ENCODE measurements at regions not wholly inside any gene's neighbourhood (a gene's known extent, or its start where the extent isn't known, plus 50 kb on each side); places are given as distances from the start of the nearest gene placed in this dataset.

DNA sequence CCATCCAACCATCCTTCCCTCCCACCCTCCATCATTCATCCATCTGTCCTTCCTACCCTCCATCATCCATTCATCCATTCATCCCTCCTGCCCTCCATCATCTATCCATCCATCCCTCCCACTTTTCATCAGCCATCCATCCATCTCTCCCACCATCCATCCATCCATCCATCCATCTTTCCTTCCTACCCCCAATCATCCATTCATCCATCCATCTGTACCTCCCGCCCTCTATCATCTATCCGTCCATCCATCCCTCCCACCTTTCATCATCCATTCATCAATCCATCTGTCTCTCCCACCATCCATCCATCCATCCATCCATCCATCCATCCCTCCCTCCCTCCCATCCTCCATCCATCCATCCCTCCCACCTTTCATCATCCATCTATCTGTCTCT is 968.8 kb downstream of the BRD1 start:
- Histone ChIP-seq H3K9ac (ENCODE audit: low read length) (no peak overlapping the region), H2AFZ (ENCODE audit: low read depth, low read length, poor library complexity, severe bottlenecking) (no peak overlapping the region), H3K27me3 (ENCODE audit: insufficient read depth, low read length) (no peaks in the 10 kb centered on the region; the same call in 1 of the 2 replicates), H3K4me2 (ENCODE audit: low read length) (no peak overlapping the region), H3K27ac (ENCODE audit: low read depth, low read length) (no peak overlapping the region), H3K4me3 (replicated peaks in 1 of 2; ENCODE audit: low read depth in 1 of 2, low read length in 2 of 2) (no peak overlapping the region), H3K4me1 (ENCODE audit: control insufficient read depth in 1 of 2, insufficient read depth in 2 of 2, low read length in 2 of 2) (no peaks in the 10 kb centered on the region), H4K20me1 (ENCODE audit: insufficient read depth) (no peaks in the 10 kb centered on the region), H3K79me2 (ENCODE audit: insufficient read depth, low read length) (no peaks in the 10 kb centered on the region), H3K9me2 (ENCODE audit: insufficient read depth) (no peaks in the 10 kb centered on the region), H3K9me3 (ENCODE audit: control insufficient read depth in 1 of 2, insufficient read depth in 1 of 2, low read depth in 1 of 2, low read length in 2 of 2) (no peaks in the 10 kb centered on the region; a peak in 1 of 4 replicates), H3K36me3 (ENCODE audit: control insufficient read depth in 1 of 2, insufficient read depth in 2 of 2, low read length in 2 of 2) (no peaks in the 10 kb centered on the region)
- DNase-seq (ENCODE audit: low read depth, low spot score): no peak
- BruUV-seq (replicated peaks): no TSS peak
- ChIA-PET RAD21 (ENCODE audit: low non-redundant PET in 1 of 2, low total read pairs in 2 of 2, uncharacterized antibody in 2 of 2, unreplicated experiment in 2 of 2) (no interaction called here), POLR2A (no interaction called here), CTCF (no interaction called here)
- ATAC-seq: no peak
- no peak for TF ChIP-seq CBX3 (IDR thresholded peaks at IDR 0.05; ENCODE audit: low read depth)
- TF ChIP-seq, protein P1, sequence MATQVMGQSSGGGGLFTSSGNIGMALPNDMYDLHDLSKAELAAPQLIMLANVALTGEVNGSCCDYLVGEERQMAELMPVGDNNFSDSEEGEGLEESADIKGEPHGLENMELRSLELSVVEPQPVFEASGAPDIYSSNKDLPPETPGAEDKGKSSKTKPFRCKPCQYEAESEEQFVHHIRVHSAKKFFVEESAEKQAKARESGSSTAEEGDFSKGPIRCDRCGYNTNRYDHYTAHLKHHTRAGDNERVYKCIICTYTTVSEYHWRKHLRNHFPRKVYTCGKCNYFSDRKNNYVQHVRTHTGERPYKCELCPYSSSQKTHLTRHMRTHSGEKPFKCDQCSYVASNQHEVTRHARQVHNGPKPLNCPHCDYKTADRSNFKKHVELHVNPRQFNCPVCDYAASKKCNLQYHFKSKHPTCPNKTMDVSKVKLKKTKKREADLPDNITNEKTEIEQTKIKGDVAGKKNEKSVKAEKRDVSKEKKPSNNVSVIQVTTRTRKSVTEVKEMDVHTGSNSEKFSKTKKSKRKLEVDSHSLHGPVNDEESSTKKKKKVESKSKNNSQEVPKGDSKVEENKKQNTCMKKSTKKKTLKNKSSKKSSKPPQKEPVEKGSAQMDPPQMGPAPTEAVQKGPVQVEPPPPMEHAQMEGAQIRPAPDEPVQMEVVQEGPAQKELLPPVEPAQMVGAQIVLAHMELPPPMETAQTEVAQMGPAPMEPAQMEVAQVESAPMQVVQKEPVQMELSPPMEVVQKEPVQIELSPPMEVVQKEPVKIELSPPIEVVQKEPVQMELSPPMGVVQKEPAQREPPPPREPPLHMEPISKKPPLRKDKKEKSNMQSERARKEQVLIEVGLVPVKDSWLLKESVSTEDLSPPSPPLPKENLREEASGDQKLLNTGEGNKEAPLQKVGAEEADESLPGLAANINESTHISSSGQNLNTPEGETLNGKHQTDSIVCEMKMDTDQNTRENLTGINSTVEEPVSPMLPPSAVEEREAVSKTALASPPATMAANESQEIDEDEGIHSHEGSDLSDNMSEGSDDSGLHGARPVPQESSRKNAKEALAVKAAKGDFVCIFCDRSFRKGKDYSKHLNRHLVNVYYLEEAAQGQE (IDR thresholded peaks at IDR 0.05; ENCODE audit: low read depth): no peak
- TF ChIP-seq, protein P2, sequence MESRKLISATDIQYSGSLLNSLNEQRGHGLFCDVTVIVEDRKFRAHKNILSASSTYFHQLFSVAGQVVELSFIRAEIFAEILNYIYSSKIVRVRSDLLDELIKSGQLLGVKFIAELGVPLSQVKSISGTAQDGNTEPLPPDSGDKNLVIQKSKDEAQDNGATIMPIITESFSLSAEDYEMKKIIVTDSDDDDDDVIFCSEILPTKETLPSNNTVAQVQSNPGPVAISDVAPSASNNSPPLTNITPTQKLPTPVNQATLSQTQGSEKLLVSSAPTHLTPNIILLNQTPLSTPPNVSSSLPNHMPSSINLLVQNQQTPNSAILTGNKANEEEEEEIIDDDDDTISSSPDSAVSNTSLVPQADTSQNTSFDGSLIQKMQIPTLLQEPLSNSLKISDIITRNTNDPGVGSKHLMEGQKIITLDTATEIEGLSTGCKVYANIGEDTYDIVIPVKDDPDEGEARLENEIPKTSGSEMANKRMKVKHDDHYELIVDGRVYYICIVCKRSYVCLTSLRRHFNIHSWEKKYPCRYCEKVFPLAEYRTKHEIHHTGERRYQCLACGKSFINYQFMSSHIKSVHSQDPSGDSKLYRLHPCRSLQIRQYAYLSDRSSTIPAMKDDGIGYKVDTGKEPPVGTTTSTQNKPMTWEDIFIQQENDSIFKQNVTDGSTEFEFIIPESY (IDR thresholded peaks at IDR 0.05; ENCODE audit: extremely low read depth, insufficient replicate concordance, low read length): no peak
- TF ChIP-seq RAD21 (IDR thresholded peaks at IDR 0.05; ENCODE audit: low read depth): no peak
- TF ChIP-seq POLR2A (IDR thresholded peaks at IDR 0.05; ENCODE audit: borderline replicate concordance, extremely low read depth, insufficient read depth, insufficient read length): no peak
- no peak for TF ChIP-seq JUND (IDR thresholded peaks at IDR 0.05)
- TF ChIP-seq FOSL1 (IDR thresholded peaks at IDR 0.05; ENCODE audit: low read depth): no peak
- TF ChIP-seq, protein P3, sequence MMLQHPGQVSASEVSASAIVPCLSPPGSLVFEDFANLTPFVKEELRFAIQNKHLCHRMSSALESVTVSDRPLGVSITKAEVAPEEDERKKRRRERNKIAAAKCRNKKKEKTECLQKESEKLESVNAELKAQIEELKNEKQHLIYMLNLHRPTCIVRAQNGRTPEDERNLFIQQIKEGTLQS (IDR thresholded peaks at IDR 0.05): no peak
- intact Hi-C loops (cut with micrococcal nuclease): no loop called here
